HepG2 (cell line): ENCODE measurements at regions not wholly inside any gene's neighbourhood (a gene's known extent, or its start where the extent isn't known, plus 50 kb on each side); places are given as distances from the start of the nearest gene placed in this dataset.

Experiments used
- BCL6 ChIP-seq: IDR thresholded peaks from 2 replicates; pipeline ENCODE4 v1.6.1; 2016; ENCODE audit warnings: missing genetic modification reagents, missing compliant biosample characterization
- ETS1 ChIP-seq: sonication (generic); formaldehyde crosslinking; IDR thresholded peaks from 2 replicates; pipeline ENCODE4 v1.4.0; 2020; ENCODE audit warnings: missing genetic modification reagents
- GTF3A ChIP-seq: sonication (generic); formaldehyde crosslinking; conservative IDR thresholded peaks from 2 replicates; pipeline ENCODE4 v1.4.0; 2020; ENCODE audit warnings: mild to moderate bottlenecking, missing genetic modification reagents
- MNT ChIP-seq: fragments of 450-650 bp; IDR thresholded peaks from 2 replicates; pipeline ENCODE4 v1.6.1; 2016
- ZBTB40 ChIP-seq, 2 experiments: fragments of 450-650 bp in 1 of 2; sonication (generic) in 1 of 2; formaldehyde crosslinking in 1 of 2; IDR thresholded peaks; 2 replicates each; pipeline versions ENCODE4 v1.6.1 to v1.8.0; 2016 to 2022; ENCODE audit warnings: antibody characterized with exemption in 1 of 2, mild to moderate bottlenecking in 1 of 2, missing genetic modification reagents in 1 of 2
- ZNF34 ChIP-seq: sonication (generic); formaldehyde crosslinking; IDR thresholded peaks from 2 replicates; pipeline ENCODE4 v1.4.0; 2020; ENCODE audit warnings: mild to moderate bottlenecking, missing genetic modification reagents, borderline replicate concordance
- ZNF407 ChIP-seq: sonication (generic); formaldehyde crosslinking; IDR thresholded peaks from one replicate; pipeline ENCODE4 v1.5.1; 2020; ENCODE audit warnings: mild to moderate bottlenecking, missing genetic modification reagents; ENCODE audit errors: not compliant biosample characterization
- ZSCAN22 ChIP-seq: sonication (generic); formaldehyde crosslinking; IDR thresholded peaks from 2 replicates; pipeline ENCODE4 v1.4.0; 2020; ENCODE audit warnings: mild to moderate bottlenecking, missing genetic modification reagents

GRCh38 chr20:12925210-12925755, 83.5 kb upstream of the SPTLC3 start (continued):
- no peak for TF ChIP-seq ZBTB40 (IDR thresholded peaks at IDR 0.05)
- no peak for TF ChIP-seq ZBTB40 (CRISPR knock-in tag; IDR thresholded peaks at IDR 0.05)
- TF ChIP-seq ZNF407 (CRISPR knock-in tag), result peak; percentile 19
- no peak for TF ChIP-seq ZNF34 (CRISPR knock-in tag)
- no peak for TF ChIP-seq ETS1 (CRISPR knock-in tag)
- TF ChIP-seq GTF3A (CRISPR knock-in tag), result 0 out of 2 replicates have a peak, but pooled peaks have one; percentile 83
- no peak for TF ChIP-seq BCL6 (CRISPR knock-in tag)
- no peak for TF ChIP-seq MNT
- TF ChIP-seq ZSCAN22 (CRISPR knock-in tag), result no peak
